Fibroblast of villous mesenchyme (primary cell): ENCODE measurements at regions not wholly inside any gene's neighbourhood (a gene's known extent, or its start where the extent isn't known, plus 50 kb on each side); places are given as distances from the start of the nearest gene placed in this dataset.

Experiments used
- DNase-seq: peaks from one replicate; pipeline ENCODE4 v3.0.0-alpha.2; 2010; ENCODE audit warnings: low read depth
- H3K4me3 ChIP-seq: 2 replicates; pipeline ENCODE4 v1.5.1; 2011; ENCODE audit warnings: low read depth, mild to moderate bottlenecking, low read length
- CTCF ChIP-seq: IDR thresholded peaks from 2 replicates; pipeline ENCODE4 v1.5.1; 2012; ENCODE audit warnings: low read depth, mild to moderate bottlenecking, low read length; ENCODE audit not compliant: insufficient read depth

DNA sequence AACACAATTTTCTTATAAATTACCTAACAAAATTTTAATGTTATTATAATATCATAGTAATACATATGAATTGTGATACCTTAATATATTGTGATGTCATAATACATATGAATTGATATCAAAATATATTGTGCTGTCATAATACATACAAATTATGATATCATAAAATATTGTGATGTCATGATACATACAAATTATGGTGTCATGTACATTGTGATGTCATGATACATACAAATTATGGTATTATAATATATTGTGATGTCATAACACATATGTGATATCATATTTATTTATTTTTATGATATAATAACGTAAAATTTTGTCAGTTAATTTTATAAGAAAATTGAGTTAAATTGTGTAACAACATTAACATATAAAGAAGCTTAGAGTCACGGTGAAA lies 1927.2 kb downstream of the TP53TG3F start:
- no peak for TF ChIP-seq CTCF
- no peak for DNase-seq

GRCh38 chr16:35391328-35391727 lies 1931.9 kb downstream of the TP53TG3F start:
- peak; percentile 52 for TF ChIP-seq CTCF
- peak; percentile 14 for DNase-seq
- H3K4me3 ChIP-seq: no peak overlapping the region

More for the DNA sequence above, 1927.2 kb downstream of the TP53TG3F start:
- H3K4me3 ChIP-seq: no peak overlapping the region

DNA sequence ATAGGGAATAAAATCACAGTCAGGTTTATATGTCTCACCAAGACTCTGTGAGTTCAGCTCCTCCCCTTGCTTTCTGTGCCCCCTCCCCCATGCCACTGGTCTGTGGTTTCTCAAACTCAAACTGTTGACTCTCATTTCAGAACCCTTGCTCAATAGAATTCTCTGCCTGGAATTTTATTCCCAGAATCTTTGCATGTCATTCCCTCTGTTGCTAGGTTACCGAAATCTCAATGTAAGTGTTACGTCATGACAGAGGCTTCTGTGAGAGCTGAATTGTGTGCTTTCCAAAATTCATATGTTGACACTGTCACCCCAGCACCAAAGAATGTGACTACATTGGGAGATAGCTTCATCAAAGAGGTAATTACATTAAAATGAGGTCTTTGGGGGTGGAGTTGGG lies 1938.8 kb downstream of the TP53TG3F start:
- no peak for TF ChIP-seq CTCF
- no peak for DNase-seq
- H3K4me3 ChIP-seq: no peak overlapping the region

DNA sequence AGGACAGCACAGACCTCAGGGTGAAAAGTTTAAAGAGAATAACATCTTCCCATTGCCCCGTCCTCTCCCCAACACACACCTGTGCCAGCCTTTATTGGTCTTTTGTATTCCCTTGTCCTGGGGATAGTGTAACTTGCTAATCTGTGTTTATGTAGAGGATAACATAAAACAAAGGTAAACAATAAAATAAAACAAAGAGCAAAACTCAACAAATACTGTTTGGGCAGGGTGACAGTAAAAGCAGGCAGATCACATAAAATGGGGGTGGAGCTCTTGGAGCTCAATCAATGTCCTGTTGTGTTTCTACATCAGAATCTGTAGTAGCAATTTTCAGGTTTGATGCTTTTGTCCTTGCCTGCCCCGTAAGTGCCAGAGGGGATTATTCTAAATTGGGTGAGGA lies 1939.7 kb downstream of the TP53TG3F start:
- H3K4me3 ChIP-seq: no peak overlapping the region
- DNase-seq: no peak
- TF ChIP-seq CTCF: no peak

GRCh38 chr16:35404273-35404672 lies 1944.9 kb downstream of the TP53TG3F start:
- no peak overlapping the region for H3K4me3 ChIP-seq
- TF ChIP-seq CTCF: no peak
- DNase-seq: no peak

DNA sequence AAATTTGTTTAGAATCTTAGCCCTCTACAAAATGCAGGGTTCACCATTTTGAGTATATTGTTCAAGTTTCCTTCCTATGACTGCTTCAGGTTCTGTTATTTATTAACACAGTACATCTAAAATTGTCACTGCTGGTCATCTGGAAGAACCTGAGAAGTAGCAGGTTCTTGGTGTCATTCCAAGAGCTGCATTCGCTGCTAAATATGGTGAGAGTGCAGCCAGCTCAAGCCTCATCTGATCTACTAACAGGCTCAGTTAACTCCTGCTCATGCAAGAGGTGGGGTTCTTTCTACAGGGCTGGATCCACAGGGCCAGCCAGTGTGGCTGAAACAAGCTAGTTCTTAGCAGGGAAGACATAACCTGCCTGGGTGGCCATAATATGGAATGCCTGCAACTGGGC lies 1946.1 kb downstream of the TP53TG3F start:
- DNase-seq: no peak
- H3K4me3 ChIP-seq: no peak overlapping the region
- TF ChIP-seq CTCF: no peak

DNA sequence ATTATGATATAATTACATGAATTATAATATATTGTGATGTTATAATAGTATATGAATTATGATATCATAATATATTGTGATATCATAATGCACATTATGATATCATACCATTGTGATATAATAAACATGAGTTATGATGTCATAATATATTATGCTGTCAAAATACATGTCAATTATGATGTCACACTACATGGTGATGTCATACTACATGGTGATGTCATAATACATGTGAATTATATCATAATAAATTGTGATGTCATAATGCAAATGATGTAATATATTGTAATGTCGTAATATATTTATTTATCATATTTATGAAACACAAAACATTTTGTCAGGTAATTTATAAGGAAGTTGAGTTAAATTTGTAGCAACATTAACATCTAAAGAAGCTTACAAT lies 1950.1 kb downstream of the TP53TG3F start:
- no peak overlapping the region for H3K4me3 ChIP-seq
- peak; percentile 0 for DNase-seq
- TF ChIP-seq CTCF: no peak
